Vagina (tissue), 2 donors: ENCODE measurements at regions not wholly inside any gene's neighbourhood (a gene's known extent, or its start where the extent isn't known, plus 50 kb on each side); places are given as distances from the start of the nearest gene placed in this dataset.

ENCODE experiments used
- DNase-seq, 2 donors: peaks; one replicate each; pipeline ENCODE4 v3.0.0-alpha.2; 2017; ENCODE audit errors: extremely low spot score in 2 of 2
- H3K27ac ChIP-seq: fragments of 200-600 bp; sonication (generic); one replicate; pipeline ENCODE4 v1.5.1; 2019
- H3K27me3 ChIP-seq: fragments of 200-600 bp; sonication (generic); one replicate; pipeline ENCODE4 v1.5.1; 2019
- H3K36me3 ChIP-seq, 2 donors: fragments of 200-600 bp; sonication (generic); one replicate each; pipeline ENCODE4 v1.5.1; 2017 to 2019
- H3K4me1 ChIP-seq: fragments of 200-600 bp; sonication (generic); one replicate; pipeline ENCODE4 v1.5.1; 2019
- H3K4me3 ChIP-seq, 2 donors: fragments of 200-600 bp; sonication (generic); 1 replicate in 1 of 2; 2 replicates in 1 of 2; pipeline ENCODE4 v1.5.1; 2016 to 2019
- H3K9me3 ChIP-seq: fragments of 200-600 bp; sonication (generic); one replicate; pipeline ENCODE4 v1.5.1; 2019
- CTCF ChIP-seq, 3 experiments: fragments of 450-650 bp in 2 of 3; fragments of 200-600 bp in 1 of 3; sonication (generic) in 1 of 3; IDR thresholded peaks; one replicate each; pipeline ENCODE4 v1.5.1; 2017 to 2019; ENCODE audit warnings: antibody characterized with exemption in 3 of 3, mild to moderate bottlenecking in 2 of 3, moderate library complexity in 2 of 3
- POLR2A ChIP-seq, 2 donors: fragments of 450-650 bp; IDR thresholded peaks; one replicate each; pipeline ENCODE4 v1.6.1; 2017; ENCODE audit warnings: antibody characterized with exemption in 2 of 2, mild to moderate bottlenecking in 2 of 2, moderate library complexity in 2 of 2
- POLR2AphosphoS5 ChIP-seq, 2 donors: sonication (generic); formaldehyde crosslinking; IDR thresholded peaks; one replicate each; pipeline ENCODE4 v1.9.0; 2017; ENCODE audit warnings: antibody characterized with exemption in 2 of 2, mild to moderate bottlenecking in 2 of 2, low read depth in 1 of 2; ENCODE audit not compliant: insufficient read depth in 1 of 2
- intact Hi-C: fragments of 100-400 bp; cut with DNase I; formaldehyde crosslinking; loops from one replicate; pipeline ENCODE4 v1.15.1; 2023

- Histone ChIP-seq H3K4me1 (no peaks in the 10 kb centered on the region), H3K27ac (no peak overlapping the region), H3K4me3 (no peak overlapping the region), H3K27me3 (no peaks in the 10 kb centered on the region), H3K36me3 (no peaks in the 10 kb centered on the region), H3K9me3 (no peaks in the 10 kb centered on the region)
- intact Hi-C loops, result no loop called here
- TF ChIP-seq POLR2AphosphoS5 (IDR thresholded peaks at IDR 0.05; ENCODE audit: insufficient read depth in 1 of 2, low read depth in 1 of 2) (no peak), POLR2A (IDR thresholded peaks at IDR 0.05) (no peak), CTCF (IDR thresholded peaks at IDR 0.05) (no peak)
- DNase-seq, result no peak
Observed at GRCh38 chr4:33176566-33176965, 2456.4 kb downstream of the PCDH7 start.

- no peak overlapping the region for H3K4me3 ChIP-seq
- H3K36me3 ChIP-seq, result no peaks in the 10 kb centered on the region
- no peaks in the 10 kb centered on the region for H3K4me1 ChIP-seq
- no peaks in the 10 kb centered on the region for H3K9me3 ChIP-seq
- H3K27ac ChIP-seq, result no peak overlapping the region
- TF ChIP-seq POLR2AphosphoS5 (IDR thresholded peaks at IDR 0.05; ENCODE audit: insufficient read depth in 1 of 2, low read depth in 1 of 2) (no peak), POLR2A (IDR thresholded peaks at IDR 0.05) (no peak), CTCF (IDR thresholded peaks at IDR 0.05) (no peak)
- H3K27me3 ChIP-seq, result no peaks in the 10 kb centered on the region
- intact Hi-C loops, result no loop called here
- no peak for DNase-seq
Observed at GRCh38 chr4:33184657-33185290, 2464.6 kb downstream of the PCDH7 start.

- no peak overlapping the region for H3K27ac ChIP-seq
- H3K27me3 ChIP-seq, result no peaks in the 10 kb centered on the region
- intact Hi-C loops, result no loop called here
- no peak overlapping the region for H3K4me3 ChIP-seq
- no peaks in the 10 kb centered on the region for H3K4me1 ChIP-seq
- H3K36me3 ChIP-seq, result no peaks in the 10 kb centered on the region
- TF ChIP-seq POLR2AphosphoS5 (IDR thresholded peaks at IDR 0.05; ENCODE audit: insufficient read depth in 1 of 2, low read depth in 1 of 2) (no peak), POLR2A (IDR thresholded peaks at IDR 0.05) (no peak), CTCF (IDR thresholded peaks at IDR 0.05) (no peak)
- DNase-seq, result no peak
- H3K9me3 ChIP-seq, result no peaks in the 10 kb centered on the region
Observed at GRCh38 chr4:33187035-33187434, 2466.9 kb downstream of the PCDH7 start.

GRCh38 chr4:33188733-33189132, 2468.6 kb downstream of the PCDH7 start:
- intact Hi-C loops, result no loop called here
- DNase-seq, result no peak
- TF ChIP-seq CTCF (IDR thresholded peaks at IDR 0.05), result no peak

GRCh38 chr4:33189169-33189568, 2469.0 kb downstream of the PCDH7 start:
- Histone ChIP-seq H3K4me3 (no peak overlapping the region), H3K9me3 (no peaks in the 10 kb centered on the region), H3K27me3 (no peaks in the 10 kb centered on the region), H3K4me1 (no peaks in the 10 kb centered on the region), H3K27ac (no peak overlapping the region), H3K36me3 (no peaks in the 10 kb centered on the region)
- no peak for TF ChIP-seq POLR2A (IDR thresholded peaks at IDR 0.05)
- no peak for TF ChIP-seq POLR2AphosphoS5 (IDR thresholded peaks at IDR 0.05; ENCODE audit: insufficient read depth in 1 of 2, low read depth in 1 of 2)
- no peak for TF ChIP-seq CTCF (IDR thresholded peaks at IDR 0.05)
- DNase-seq, result no peak
- intact Hi-C loops, result no loop called here

More at GRCh38 chr4:33188733-33189132, 2468.6 kb downstream of the PCDH7 start:
- Histone ChIP-seq H3K4me3 (no peak overlapping the region), H3K27ac (no peak overlapping the region), H3K4me1 (no peaks in the 10 kb centered on the region), H3K36me3 (no peaks in the 10 kb centered on the region), H3K9me3 (no peaks in the 10 kb centered on the region), H3K27me3 (no peaks in the 10 kb centered on the region)
